Keratinocyte (primary cell): ENCODE measurements at regions not wholly inside any gene's neighbourhood (a gene's known extent, or its start where the extent isn't known, plus 50 kb on each side); places are given as distances from the start of the nearest gene placed in this dataset.

Source experiments
- EZH2 ChIP-seq: IDR thresholded peaks from one replicate; pipeline ENCODE4 v1.6.1; 2012; ENCODE audit warnings: inconsistent platforms, mild to moderate bottlenecking, low read length, moderate library complexity
- TF ChIP-seq, protein P1 (sequence below), 3 experiments: IDR thresholded peaks in 1 of 3; conservative IDR thresholded peaks in 1 of 3; optimal IDR thresholded peaks in 1 of 3; 2 replicates in 2 of 3; 3 replicates in 1 of 3; pipeline versions ENCODE3 to v1.5.1; 2011; ENCODE audit warnings: low read length in 3 of 3, mild to moderate bottlenecking in 3 of 3, moderate library complexity in 2 of 3, control low read depth in 1 of 3, inconsistent platforms in 1 of 3; ENCODE audit not compliant: insufficient read depth in 2 of 3; ENCODE audit errors: extremely low read depth in 1 of 3

DNA sequence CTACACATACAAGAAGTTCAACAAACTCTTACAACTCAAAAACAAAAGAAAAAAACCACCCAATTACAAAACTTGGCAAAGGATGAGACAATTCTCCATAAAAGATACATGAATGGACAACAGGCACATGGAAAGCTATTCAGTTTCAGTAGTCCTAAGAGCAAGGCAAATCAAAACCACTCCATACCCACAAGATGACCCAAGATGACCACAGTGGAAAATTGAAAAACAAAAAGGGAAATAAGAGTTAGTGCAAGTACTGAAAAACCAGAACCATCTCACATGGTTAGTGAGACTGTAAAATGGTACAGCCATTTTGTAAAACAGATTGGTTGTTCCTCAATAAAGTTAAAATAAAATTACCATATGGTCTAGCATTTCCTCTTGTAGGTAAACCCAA, 287.1 kb upstream of the CDH9 start:
- TF ChIP-seq, protein P1, sequence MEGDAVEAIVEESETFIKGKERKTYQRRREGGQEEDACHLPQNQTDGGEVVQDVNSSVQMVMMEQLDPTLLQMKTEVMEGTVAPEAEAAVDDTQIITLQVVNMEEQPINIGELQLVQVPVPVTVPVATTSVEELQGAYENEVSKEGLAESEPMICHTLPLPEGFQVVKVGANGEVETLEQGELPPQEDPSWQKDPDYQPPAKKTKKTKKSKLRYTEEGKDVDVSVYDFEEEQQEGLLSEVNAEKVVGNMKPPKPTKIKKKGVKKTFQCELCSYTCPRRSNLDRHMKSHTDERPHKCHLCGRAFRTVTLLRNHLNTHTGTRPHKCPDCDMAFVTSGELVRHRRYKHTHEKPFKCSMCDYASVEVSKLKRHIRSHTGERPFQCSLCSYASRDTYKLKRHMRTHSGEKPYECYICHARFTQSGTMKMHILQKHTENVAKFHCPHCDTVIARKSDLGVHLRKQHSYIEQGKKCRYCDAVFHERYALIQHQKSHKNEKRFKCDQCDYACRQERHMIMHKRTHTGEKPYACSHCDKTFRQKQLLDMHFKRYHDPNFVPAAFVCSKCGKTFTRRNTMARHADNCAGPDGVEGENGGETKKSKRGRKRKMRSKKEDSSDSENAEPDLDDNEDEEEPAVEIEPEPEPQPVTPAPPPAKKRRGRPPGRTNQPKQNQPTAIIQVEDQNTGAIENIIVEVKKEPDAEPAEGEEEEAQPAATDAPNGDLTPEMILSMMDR (optimal IDR thresholded peaks at IDR 0.05 in 1 of 3, IDR thresholded peaks at IDR 0.05 in 1 of 3, conservative IDR thresholded peaks at IDR 0.05 in 1 of 3; ENCODE audit: extremely low read depth in 1 of 3, insufficient read depth in 2 of 3, low read length in 3 of 3), result no peak
- no peak for TF ChIP-seq EZH2
